ENCODE measurements at regions not wholly inside any gene's neighbourhood (a gene's known extent, or its start where the extent isn't known, plus 50 kb on each side); places are given as distances from the start of the nearest gene placed in this dataset.

GRCh38 chr10:46236546-46236887 is 50.3 kb upstream of the ANTXRL start:
- ATAC-seq (ENCODE audit: low read depth) (no peak), DNase-seq (no peak)
- Mint-ChIP-seq H3K9me3 (peaks cover 4% of the 10 kb centered on the region), H3K27ac (no peak overlapping the region), H3K4me1 (no peaks in the 10 kb centered on the region), H3K36me3 (ENCODE audit: low read depth) (no peaks in the 10 kb centered on the region), H3K27me3 (peaks cover 5% of the 10 kb centered on the region), H3K4me3 (no peak overlapping the region)
- TF ChIP-seq, protein P1, sequence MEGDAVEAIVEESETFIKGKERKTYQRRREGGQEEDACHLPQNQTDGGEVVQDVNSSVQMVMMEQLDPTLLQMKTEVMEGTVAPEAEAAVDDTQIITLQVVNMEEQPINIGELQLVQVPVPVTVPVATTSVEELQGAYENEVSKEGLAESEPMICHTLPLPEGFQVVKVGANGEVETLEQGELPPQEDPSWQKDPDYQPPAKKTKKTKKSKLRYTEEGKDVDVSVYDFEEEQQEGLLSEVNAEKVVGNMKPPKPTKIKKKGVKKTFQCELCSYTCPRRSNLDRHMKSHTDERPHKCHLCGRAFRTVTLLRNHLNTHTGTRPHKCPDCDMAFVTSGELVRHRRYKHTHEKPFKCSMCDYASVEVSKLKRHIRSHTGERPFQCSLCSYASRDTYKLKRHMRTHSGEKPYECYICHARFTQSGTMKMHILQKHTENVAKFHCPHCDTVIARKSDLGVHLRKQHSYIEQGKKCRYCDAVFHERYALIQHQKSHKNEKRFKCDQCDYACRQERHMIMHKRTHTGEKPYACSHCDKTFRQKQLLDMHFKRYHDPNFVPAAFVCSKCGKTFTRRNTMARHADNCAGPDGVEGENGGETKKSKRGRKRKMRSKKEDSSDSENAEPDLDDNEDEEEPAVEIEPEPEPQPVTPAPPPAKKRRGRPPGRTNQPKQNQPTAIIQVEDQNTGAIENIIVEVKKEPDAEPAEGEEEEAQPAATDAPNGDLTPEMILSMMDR (IDR thresholded peaks at IDR 0.05) = no peak
- ChIA-PET CTCF (no interaction called here), POLR2A (no interaction called here)
- intact Hi-C loops (cut with micrococcal nuclease) = no loop called here

DNA sequence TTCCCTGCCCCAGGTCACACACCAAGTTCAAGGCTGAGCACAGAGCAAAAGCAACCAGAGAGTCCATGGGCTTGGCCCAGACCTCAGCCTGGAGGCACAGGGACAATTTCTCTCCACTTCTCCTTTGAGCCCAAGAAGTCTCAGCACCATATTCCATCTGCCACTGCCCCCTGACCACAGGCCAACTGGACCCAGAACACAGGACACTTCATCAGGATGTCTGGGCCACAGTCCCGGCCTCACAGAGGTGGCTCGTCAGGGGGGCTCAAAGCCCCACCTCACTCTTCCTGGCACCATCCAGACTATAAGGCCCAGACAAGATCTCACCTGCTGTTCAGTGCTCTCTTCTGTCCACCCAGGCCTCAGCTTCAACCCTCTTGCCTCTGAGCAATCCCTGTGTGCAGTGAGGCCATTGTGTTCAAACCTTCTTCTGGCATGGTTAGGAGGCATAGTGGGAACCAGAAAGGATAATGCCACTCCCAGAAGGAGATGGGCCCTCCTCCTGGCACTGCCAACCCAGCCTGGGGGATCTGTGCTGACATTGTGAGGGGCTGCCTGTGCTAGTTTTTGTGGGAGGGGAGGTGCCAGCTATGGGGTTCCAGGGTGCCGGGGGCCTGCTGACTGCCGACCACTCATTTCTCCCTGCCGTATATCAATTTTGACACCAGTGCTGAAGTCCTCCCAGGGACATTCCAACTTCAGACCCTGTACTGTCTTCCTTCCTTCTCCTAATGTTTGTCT is 49.7 kb upstream of the ANTXRL start:
- POLR2A ChIA-PET = no interaction called here
- DNase-seq = no peak
- no peak overlapping the region for H3K27ac Mint-ChIP-seq
- peaks cover 5% of the 10 kb centered on the region for H3K9me3 Mint-ChIP-seq
- no peak for ATAC-seq (ENCODE audit: low read depth)
- H3K27me3 Mint-ChIP-seq = peaks cover 5% of the 10 kb centered on the region
- no peaks in the 10 kb centered on the region for H3K36me3 Mint-ChIP-seq (ENCODE audit: low read depth)
- intact Hi-C loops (cut with micrococcal nuclease) = no loop called here
- TF ChIP-seq, protein P1 (IDR thresholded peaks at IDR 0.05) = no peak
- H3K4me3 Mint-ChIP-seq = no peak overlapping the region
- CTCF ChIA-PET = no interaction called here
- H3K4me1 Mint-ChIP-seq = no peaks in the 10 kb centered on the region
